Heart right ventricle (tissue), 16 donors: ENCODE measurements at regions not wholly inside any gene's neighbourhood (a gene's known extent, or its start where the extent isn't known, plus 50 kb on each side); places are given as distances from the start of the nearest gene placed in this dataset.
A peak's percentile ranks its signal among the peaks of the same experiment; 100 is the strongest.

Source experiments
- ATAC-seq, 8 donors: fragments of 200-7000 bp; cut with Tn5 transposase; one replicate each; pipeline ENCODE4 v1.9.1; 2020; ENCODE audit warnings: mild to moderate bottlenecking in 8 of 8, moderate library complexity in 8 of 8, moderate number of reproducible peaks in 1 of 8
- DNase-seq, 2 donors: peaks; one replicate each; pipeline ENCODE4 v3.0.0-alpha.2; 2020
- H3K27ac ChIP-seq, 10 donors: fragments of 200-600 bp; sonication (generic) in 2 of 10; one replicate each; pipeline versions ENCODE4 v1.5.0 to v1.8.0; 2020 to 2022; ENCODE audit warnings: mild to moderate bottlenecking in 3 of 10
- H3K27me3 ChIP-seq, 7 donors: fragments of 200-600 bp; one replicate each; pipeline ENCODE4 v1.8.0; 2021 to 2022; ENCODE audit warnings: mild to moderate bottlenecking in 2 of 7
- H3K36me3 ChIP-seq, 9 donors: fragments of 200-600 bp; sonication (generic) in 1 of 9; one replicate each; pipeline versions ENCODE4 v1.5.0 to v1.8.0; 2020 to 2022; ENCODE audit warnings: mild to moderate bottlenecking in 2 of 9
- H3K4me1 ChIP-seq, 9 donors: fragments of 200-600 bp; sonication (generic) in 1 of 9; one replicate each; pipeline versions ENCODE4 v1.5.0 to v1.8.0; 2020 to 2022; ENCODE audit warnings: mild to moderate bottlenecking in 4 of 9
- H3K4me3 ChIP-seq, 10 donors: fragments of 200-600 bp; sonication (generic) in 2 of 10; one replicate each; pipeline versions ENCODE4 v1.5.0 to v1.8.0; 2020 to 2022; ENCODE audit warnings: mild to moderate bottlenecking in 7 of 10, moderate library complexity in 2 of 10
- H3K9me3 ChIP-seq, 11 donors: fragments of 200-600 bp in 10 of 11; sonication (generic) in 2 of 11; one replicate each; pipeline versions ENCODE4 v1.5.0 to v1.8.0; 2013 to 2022; ENCODE audit warnings: mild to moderate bottlenecking in 2 of 11, control low read depth in 1 of 11, moderate library complexity in 1 of 11
- WGBS, 2 donors: extraction: QIAGEN DNeasy Blood & Tissue Kit; methylation state at CpG; one replicate each; pipeline ENCODE4 v1.1.7; 2013; ENCODE audit warnings: inconsistent platforms in 1 of 2; 5-methylcytosine and 5-hydroxymethylcytosine counted together
- intact Hi-C, 10 donors: fragments of 100-400 bp; cut with DNase I; formaldehyde crosslinking; loops; one replicate each; pipeline versions ENCODE4 v1.11.1 to v1.14.2; 2022
- TF ChIP-seq, protein P1 (sequence below), 9 donors: fragments of 200-600 bp; sonication (generic) in 2 of 9; IDR thresholded peaks; one replicate each; pipeline versions ENCODE4 v1.5.0 to v1.8.0; 2021 to 2022; ENCODE audit warnings: antibody characterized with exemption in 9 of 9, mild to moderate bottlenecking in 5 of 9, moderate library complexity in 1 of 9
- donor health status: Arrhythmogenic right ventricular cardiomyopathy.
- donor health status: ischemic (EF 13 %, LVEDD 7.1; RV severe dilation, severe dysfunction).
- donor health status: healthy with polysubstance abuse.
- donor health status: DM: no; HTN: yes; CAD: no.
- donor health status: DM: no; HTN: no; CAD: no.
- donor health status: ischemic (EF 25% LVEDD 6.9; RV normal size, moderate dysfunction).
- donor health status: ischemic (EF 25% LVEDD 5.7; RV mildly dilated, moderate dysfunction).
- donor health status: healthy.
- donor health status: DM: yes; HTN: yes; CAD: no.
- donor health status: Ischemic cardiomyopathy.
- donor health status: ischemic (EF 35%, LVEDD 5.7; RV mildly dilated, moderate dysfunction).
- donor health status: nonischemic (EF 11% LVEDD 7.7; RV severe dilation, severe dysfunction).
- donor health status: DM: yes; HTN: yes; CAD: no.
- donor health status: PGD.
- donor health status: ischemic (EF 29% LVEDD 5.4; RV normal size, mild dysfunction).
- donor health status: nonischemic (EF 23%, LVEDD 6.1; RV moderate dilation, normal function).

DNA sequence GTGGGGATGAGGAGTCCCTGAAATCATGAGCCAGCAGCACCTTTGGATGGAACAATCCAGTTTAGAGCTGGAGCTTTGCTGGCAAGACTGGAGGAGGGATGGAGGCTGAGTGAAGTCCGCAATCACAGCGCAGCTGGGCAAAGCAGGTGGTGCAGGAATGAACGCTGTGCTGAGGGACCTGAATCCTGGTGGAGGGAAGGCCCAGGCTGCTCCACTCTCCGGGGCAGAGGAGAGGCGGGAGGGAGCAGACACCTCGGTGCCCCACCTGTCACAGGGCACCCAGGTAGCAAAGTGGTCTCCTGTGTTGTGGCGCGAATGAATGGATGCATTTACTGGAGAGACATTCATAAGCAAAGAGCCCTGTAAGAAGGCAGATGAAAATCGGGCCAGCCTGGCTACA, 124.8 kb upstream of the ANO1 start:
- TF ChIP-seq, protein P1, sequence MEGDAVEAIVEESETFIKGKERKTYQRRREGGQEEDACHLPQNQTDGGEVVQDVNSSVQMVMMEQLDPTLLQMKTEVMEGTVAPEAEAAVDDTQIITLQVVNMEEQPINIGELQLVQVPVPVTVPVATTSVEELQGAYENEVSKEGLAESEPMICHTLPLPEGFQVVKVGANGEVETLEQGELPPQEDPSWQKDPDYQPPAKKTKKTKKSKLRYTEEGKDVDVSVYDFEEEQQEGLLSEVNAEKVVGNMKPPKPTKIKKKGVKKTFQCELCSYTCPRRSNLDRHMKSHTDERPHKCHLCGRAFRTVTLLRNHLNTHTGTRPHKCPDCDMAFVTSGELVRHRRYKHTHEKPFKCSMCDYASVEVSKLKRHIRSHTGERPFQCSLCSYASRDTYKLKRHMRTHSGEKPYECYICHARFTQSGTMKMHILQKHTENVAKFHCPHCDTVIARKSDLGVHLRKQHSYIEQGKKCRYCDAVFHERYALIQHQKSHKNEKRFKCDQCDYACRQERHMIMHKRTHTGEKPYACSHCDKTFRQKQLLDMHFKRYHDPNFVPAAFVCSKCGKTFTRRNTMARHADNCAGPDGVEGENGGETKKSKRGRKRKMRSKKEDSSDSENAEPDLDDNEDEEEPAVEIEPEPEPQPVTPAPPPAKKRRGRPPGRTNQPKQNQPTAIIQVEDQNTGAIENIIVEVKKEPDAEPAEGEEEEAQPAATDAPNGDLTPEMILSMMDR (IDR thresholded peaks at IDR 0.05) = no peak
- Histone ChIP-seq H3K4me1 (peaks cover 0 to 14% (median 5%) of the 10 kb centered on the region in 9 donors), H3K36me3 (no peaks in the 10 kb centered on the region), H3K9me3 (peaks cover 0 to 12% (median 0%) of the 10 kb centered on the region in 11 donors), H3K27ac (no peak overlapping the region), H3K27me3 (peaks cover 0 to 13% (median 0%) of the 10 kb centered on the region in 7 donors), H3K4me3 (no peak overlapping the region)
- intact Hi-C loops = loop anchor here in 1 of 10 donors (10.0 kb wide), 1 partner anchor 121 kb away; the partner anchor contains the start of gene ANO1
- DNase-seq (no peak), ATAC-seq (no peak)
- WGBS, 2 donors = 82 to 84% methylated on average over 9 of the region's 9 CpGs

DNA sequence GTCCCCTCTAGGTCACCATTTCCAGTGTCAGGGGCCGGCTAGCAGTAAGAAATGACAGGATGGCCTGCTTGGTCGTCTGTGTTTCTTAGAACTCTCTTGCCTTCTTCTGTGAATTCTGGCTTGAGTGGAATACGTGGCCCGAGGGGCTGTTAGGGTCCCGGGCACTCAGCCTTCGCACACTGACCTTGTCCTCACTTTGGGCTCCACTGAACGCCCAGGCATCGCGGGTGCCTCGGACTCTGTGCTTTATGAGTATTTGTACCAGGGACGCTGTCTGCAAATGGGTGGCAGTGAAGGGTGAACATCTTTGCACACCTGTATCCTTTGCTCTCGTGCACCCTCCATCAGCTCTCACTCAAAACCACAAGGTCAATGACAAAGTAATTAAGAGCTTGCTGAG, 123.4 kb upstream of the ANO1 start:
- H3K27ac ChIP-seq = no peak overlapping the region
- TF ChIP-seq, protein P1 (IDR thresholded peaks at IDR 0.05) = no peak
- WGBS, 2 donors = 87 to 89% methylated on average over 12 of the region's 12 CpGs
- H3K4me1 ChIP-seq = peaks cover 0 to 1% (median 0%) of the 10 kb centered on the region in 9 donors
- peaks cover 0 to 9% (median 0%) of the 10 kb centered on the region in 7 donors for H3K27me3 ChIP-seq
- no peak overlapping the region for H3K4me3 ChIP-seq
- intact Hi-C loops = loop anchor here in 1 of 10 donors (10.0 kb wide), 1 partner anchor 120 kb away; the partner anchor contains the start of gene ANO1
- ATAC-seq (no peak), DNase-seq (peak in 1 of 2 donors; percentile 1)
- H3K9me3 ChIP-seq = peaks cover 0 to 25% (median 0%) of the 10 kb centered on the region in 11 donors
- H3K36me3 ChIP-seq = no peaks in the 10 kb centered on the region

DNA sequence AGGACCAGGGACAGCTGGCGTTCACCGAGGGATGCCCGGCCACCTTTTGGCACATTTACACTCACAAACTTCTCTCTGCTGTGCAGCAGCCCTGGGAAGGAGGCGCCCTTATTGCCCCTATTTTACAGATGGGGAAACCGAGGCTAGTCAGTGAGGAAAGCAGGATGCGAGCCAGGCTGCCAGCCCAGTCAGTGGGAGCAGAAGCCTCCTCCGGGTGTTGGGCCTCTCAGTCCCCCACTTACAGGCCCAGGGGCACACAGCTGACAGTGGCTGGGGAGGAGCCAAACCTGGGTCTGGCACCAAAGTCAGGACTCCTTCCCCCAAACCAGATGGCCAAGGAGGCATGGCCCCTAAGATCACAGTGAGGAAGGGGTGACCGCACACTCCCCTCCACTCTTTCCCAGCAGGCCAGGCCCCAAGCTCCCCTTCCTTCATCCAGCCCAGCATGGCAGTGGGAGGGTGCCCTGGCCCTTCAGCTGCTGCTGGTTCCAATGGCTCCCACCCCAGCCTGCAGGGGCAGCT, 121.4 kb upstream of the ANO1 start:
- no peak for DNase-seq
- no peaks in the 10 kb centered on the region for H3K36me3 ChIP-seq
- intact Hi-C loops = loop anchor here in 1 of 10 donors (10.0 kb wide), 1 partner anchor 118 kb away; the partner anchor contains the start of gene ANO1
- no peak for ATAC-seq
- WGBS, 2 donors = 88 to 93% methylated on average over 8 of the region's 8 CpGs
- no peak overlapping the region for H3K4me3 ChIP-seq
- TF ChIP-seq, protein P1 (IDR thresholded peaks at IDR 0.05) = no peak
- no peaks in the 10 kb centered on the region for H3K4me1 ChIP-seq
- H3K27me3 ChIP-seq = peaks cover 0 to 8% (median 0%) of the 10 kb centered on the region in 7 donors
- H3K27ac ChIP-seq = no peak overlapping the region
- peaks cover 0 to 25% (median 0%) of the 10 kb centered on the region in 11 donors for H3K9me3 ChIP-seq

DNA sequence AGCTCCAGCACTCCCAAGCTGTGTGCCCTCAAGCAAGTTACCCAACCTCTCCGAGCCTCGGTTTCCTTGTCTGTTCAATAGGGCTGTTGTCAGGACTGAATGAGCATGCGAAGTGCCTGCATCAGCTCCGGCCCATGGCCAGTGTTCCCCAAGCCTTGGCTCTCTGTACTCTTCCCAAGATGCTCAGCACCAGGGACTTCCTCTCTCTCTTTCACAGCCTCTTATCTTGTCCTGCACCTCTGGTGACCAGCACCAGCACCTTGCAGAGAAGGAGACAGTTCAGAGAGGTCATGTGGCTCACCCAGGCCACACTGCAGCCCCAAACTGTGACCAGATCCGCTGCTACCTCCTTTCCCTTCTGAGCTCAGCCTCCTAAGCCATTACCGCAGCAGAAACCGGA, 120.3 kb upstream of the ANO1 start:
- ATAC-seq = no peak
- Histone ChIP-seq H3K36me3 (no peaks in the 10 kb centered on the region), H3K27ac (no peak overlapping the region), H3K4me1 (no peaks in the 10 kb centered on the region), H3K27me3 (peaks cover 0 to 10% (median 0%) of the 10 kb centered on the region in 7 donors), H3K9me3 (peaks cover 0 to 26% (median 0%) of the 10 kb centered on the region in 11 donors), H3K4me3 (no peak overlapping the region)
- intact Hi-C loops = loop anchor here in 1 of 10 donors (10.0 kb wide), 1 partner anchor 117 kb away; the partner anchor contains the start of gene ANO1
- DNase-seq = no peak
- TF ChIP-seq, protein P1 (IDR thresholded peaks at IDR 0.05) = no peak
- WGBS, 2 donors = 82 to 90% methylated on average over 7 of the region's 7 CpGs
